ENCODE measurements at regions not wholly inside any gene's neighbourhood (a gene's known extent, or its start where the extent isn't known, plus 50 kb on each side); places are given as distances from the start of the nearest gene placed in this dataset.

DNA sequence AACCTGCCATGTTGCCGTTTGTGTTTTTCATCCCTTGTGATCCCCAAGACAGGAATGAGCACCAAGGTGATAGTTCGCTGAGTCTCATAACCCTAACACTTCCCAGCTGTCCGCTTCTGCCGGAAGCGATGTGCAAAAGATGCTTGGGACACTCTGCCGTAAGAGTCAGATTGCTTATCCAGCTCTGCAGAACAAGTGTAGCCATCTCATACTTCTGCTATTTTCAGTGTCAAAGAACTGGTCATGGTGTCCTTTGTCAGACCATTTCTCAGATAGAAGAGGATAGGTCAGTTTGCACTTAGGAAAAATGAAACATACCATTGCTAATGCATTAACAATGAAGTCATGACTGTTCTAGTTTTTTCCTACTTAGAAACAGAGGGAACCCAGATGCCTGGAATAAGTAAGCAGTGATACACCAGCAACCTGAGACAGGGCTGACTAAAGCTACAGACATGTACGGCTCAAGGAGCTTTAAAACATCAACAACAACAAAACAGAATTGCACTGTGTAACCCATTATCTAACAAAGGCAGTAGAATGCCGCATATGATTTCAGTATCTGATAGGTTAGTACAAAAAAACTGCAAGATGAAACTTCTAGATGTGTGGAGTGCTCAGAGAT is 134.0 kb upstream of the IL12A start:
- TF ChIP-seq POLR2AphosphoS5 (IDR thresholded peaks at IDR 0.05), result no peak
- TF ChIP-seq CTCF (IDR thresholded peaks at IDR 0.05), result no peak
- no peak for TF ChIP-seq POLR2A (IDR thresholded peaks at IDR 0.05)
